Stimulated activated naive B cell treated with anti-CD40 and anti-IgM and Interleukin-4, amounts not matched to agents 10 μg/mL and 1 μg/mL and 100 μg/mL, for 72 hours (primary cell): ENCODE measurements at regions not wholly inside any gene's neighbourhood (a gene's known extent, or its start where the extent isn't known, plus 50 kb on each side); places are given as distances from the start of the nearest gene placed in this dataset.
"Not testable (repeated sequence)": the region's sequence is repeated elsewhere in the genome, so short reads cannot be mapped to it uniquely, and the experiment has no call there.

Experiments used
- ATAC-seq, 2 donors: fragments of 150-1000 bp; cut with Tn5 transposase; replicated peaks; 2 replicates each; pipeline ENCODE4 v1.10.0; 2021; ENCODE audit warnings: moderate library complexity in 1 of 2
- DNase-seq: peaks from one replicate; pipeline ENCODE4 v3.0.0; 2021
- H3K27ac Mint-ChIP-seq: one replicate; pipeline ENCODE4 v1.8.0; 2022; ENCODE audit warnings: mild to moderate bottlenecking, mixed read lengths
- H3K27me3 Mint-ChIP-seq, 2 donors: one replicate each; pipeline ENCODE4 v1.8.0; 2022; ENCODE audit warnings: mixed read lengths in 2 of 2
- H3K36me3 Mint-ChIP-seq, 2 donors: one replicate each; pipeline ENCODE4 v1.8.0; 2022; ENCODE audit warnings: mixed read lengths in 2 of 2, mild to moderate bottlenecking in 1 of 2
- H3K4me1 Mint-ChIP-seq, 2 donors: one replicate each; pipeline ENCODE4 v1.8.0; 2022; ENCODE audit warnings: mixed read lengths in 2 of 2, mild to moderate bottlenecking in 1 of 2
- H3K4me3 Mint-ChIP-seq, 2 donors: one replicate each; pipeline ENCODE4 v1.8.0; 2022; ENCODE audit warnings: mild to moderate bottlenecking in 2 of 2, mixed read lengths in 2 of 2, moderate library complexity in 1 of 2
- H3K9me3 Mint-ChIP-seq, 2 donors: one replicate each; pipeline ENCODE4 v1.8.0; 2022; ENCODE audit warnings: mixed read lengths in 2 of 2, mild to moderate bottlenecking in 1 of 2

DNA sequence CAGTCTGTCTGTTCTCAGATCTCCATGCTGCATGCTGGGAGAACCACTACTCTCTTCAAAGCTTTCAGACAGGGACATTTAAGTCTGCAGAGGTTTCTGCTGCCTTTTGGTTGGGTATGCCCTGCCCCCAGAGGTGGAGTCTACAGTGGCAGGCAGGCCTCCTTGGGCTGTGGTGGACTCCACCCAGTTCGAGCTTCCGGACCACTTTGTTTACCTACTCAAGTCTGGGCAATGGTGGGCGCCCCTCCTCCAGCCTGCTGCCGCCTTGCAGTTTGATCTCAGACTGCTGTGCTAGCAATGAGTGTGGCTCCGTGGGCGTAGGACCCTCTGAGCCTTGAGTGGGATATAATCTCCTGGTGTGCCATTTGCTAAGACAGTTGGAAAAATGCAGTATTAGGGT is 317.1 kb downstream of the COL12A1 start:
- H3K9me3 Mint-ChIP-seq, DNase-seq, H3K4me1 Mint-ChIP-seq, H3K4me3 Mint-ChIP-seq, ATAC-seq, H3K27me3 Mint-ChIP-seq, H3K27ac Mint-ChIP-seq, H3K36me3 Mint-ChIP-seq: not testable (repeated sequence)

- H3K27ac Mint-ChIP-seq, result no peak overlapping the region
- no peaks in the 10 kb centered on the region for H3K36me3 Mint-ChIP-seq
- no peak overlapping the region for H3K4me3 Mint-ChIP-seq
- H3K9me3 Mint-ChIP-seq, result peaks cover 0 to 6% of the 10 kb centered on the region in 2 donors
- no peak for DNase-seq
- no peaks in the 10 kb centered on the region for H3K4me1 Mint-ChIP-seq
- no peak for ATAC-seq
- H3K27me3 Mint-ChIP-seq, result no peaks in the 10 kb centered on the region
Measured at GRCh38 chr6:74879976-74880375, 325.9 kb downstream of the COL12A1 start.

DNA sequence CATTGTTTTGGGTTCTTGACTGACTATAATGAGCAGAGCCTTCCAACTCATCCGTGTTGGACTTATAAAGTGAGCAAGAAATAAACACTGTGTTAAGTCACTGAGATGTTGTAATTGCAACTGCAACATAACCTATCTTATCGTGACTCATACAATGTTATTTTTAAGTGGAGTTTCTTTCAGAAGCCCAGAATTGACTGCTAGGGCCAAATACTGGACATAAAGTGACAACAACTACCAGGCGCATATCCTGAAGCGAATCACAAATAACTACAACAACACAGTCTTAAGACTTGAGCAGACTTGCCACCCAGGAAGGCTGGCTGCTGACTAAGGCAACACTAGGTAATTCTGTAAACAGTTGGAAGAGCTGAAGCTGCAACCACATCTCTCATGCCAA is 326.6 kb downstream of the COL12A1 start:
- ATAC-seq, result no peak
- Mint-ChIP-seq H3K4me3 (no peak overlapping the region), H3K4me1 (no peaks in the 10 kb centered on the region), H3K9me3 (peaks cover 0 to 6% of the 10 kb centered on the region in 2 donors), H3K27me3 (no peaks in the 10 kb centered on the region), H3K27ac (no peak overlapping the region), H3K36me3 (no peaks in the 10 kb centered on the region)
- no peak for DNase-seq

DNA sequence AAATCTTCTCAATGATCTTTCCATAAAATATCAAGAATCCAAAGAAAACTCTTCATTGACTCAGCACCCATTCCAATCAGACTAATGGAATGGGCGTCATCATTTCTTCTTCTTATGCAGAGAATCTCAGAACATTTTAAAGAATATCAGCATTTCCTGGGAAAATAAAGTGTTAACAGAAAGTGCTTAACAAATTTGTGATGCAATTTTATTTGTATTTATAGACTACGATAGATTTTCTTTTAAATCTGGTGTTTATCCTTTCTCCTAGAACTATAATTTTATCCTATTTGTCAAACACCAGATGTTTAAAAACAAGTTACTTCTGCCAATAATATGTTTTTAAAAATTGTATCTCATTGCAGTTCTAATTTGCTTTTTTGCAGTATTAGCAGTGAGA is 330.7 kb downstream of the COL12A1 start:
- H3K9me3 Mint-ChIP-seq, result peaks cover 8 to 9% of the 10 kb centered on the region in 2 donors
- no peaks in the 10 kb centered on the region for H3K36me3 Mint-ChIP-seq
- H3K27ac Mint-ChIP-seq, result no peak overlapping the region
- no peaks in the 10 kb centered on the region for H3K4me1 Mint-ChIP-seq
- no peak overlapping the region for H3K4me3 Mint-ChIP-seq
- no peaks in the 10 kb centered on the region for H3K27me3 Mint-ChIP-seq
- ATAC-seq, result no peak
- no peak for DNase-seq

GRCh38 chr6:74872754-74873476 is 332.9 kb downstream of the COL12A1 start:
- DNase-seq (no peak), ATAC-seq (no peak)
- H3K27ac Mint-ChIP-seq, result no peak overlapping the region
- H3K27me3 Mint-ChIP-seq, result no peaks in the 10 kb centered on the region
- no peaks in the 10 kb centered on the region for H3K36me3 Mint-ChIP-seq
- peaks cover 2 to 9% of the 10 kb centered on the region in 2 donors for H3K9me3 Mint-ChIP-seq
- H3K4me3 Mint-ChIP-seq, result no peak overlapping the region
- H3K4me1 Mint-ChIP-seq, result no peaks in the 10 kb centered on the region

GRCh38 chr6:74871757-74872156 is 334.1 kb downstream of the COL12A1 start:
- H3K9me3 Mint-ChIP-seq, result peaks cover 2 to 9% of the 10 kb centered on the region in 2 donors
- DNase-seq (no peak), ATAC-seq (no peak)
- H3K4me1 Mint-ChIP-seq, result no peaks in the 10 kb centered on the region
- H3K4me3 Mint-ChIP-seq, result no peak overlapping the region
- H3K27ac Mint-ChIP-seq, result no peak overlapping the region
- H3K27me3 Mint-ChIP-seq, result no peaks in the 10 kb centered on the region
- no peaks in the 10 kb centered on the region for H3K36me3 Mint-ChIP-seq

GRCh38 chr6:74870403-74870802 is 335.4 kb downstream of the COL12A1 start:
- no peaks in the 10 kb centered on the region for H3K4me1 Mint-ChIP-seq
- no peak overlapping the region for H3K27ac Mint-ChIP-seq

GRCh38 chr6:74867291-74867690 is 338.6 kb downstream of the COL12A1 start:
- Mint-ChIP-seq H3K36me3 (no peaks in the 10 kb centered on the region), H3K4me3 (no peak overlapping the region), H3K4me1 (no peaks in the 10 kb centered on the region), H3K27me3 (no peaks in the 10 kb centered on the region), H3K27ac (peak overlapping the region; percentile 11), H3K9me3 (peaks cover 2 to 9% of the 10 kb centered on the region in 2 donors)
- no peak for ATAC-seq
- no peak for DNase-seq

More at GRCh38 chr6:74870403-74870802, 335.4 kb downstream of the COL12A1 start:
- no peaks in the 10 kb centered on the region for H3K36me3 Mint-ChIP-seq
- H3K4me3 Mint-ChIP-seq, result no peak overlapping the region
- H3K9me3 Mint-ChIP-seq, result peaks cover 2 to 9% of the 10 kb centered on the region in 2 donors
- ATAC-seq, result no peak
- no peak for DNase-seq
- H3K27me3 Mint-ChIP-seq, result no peaks in the 10 kb centered on the region

DNA sequence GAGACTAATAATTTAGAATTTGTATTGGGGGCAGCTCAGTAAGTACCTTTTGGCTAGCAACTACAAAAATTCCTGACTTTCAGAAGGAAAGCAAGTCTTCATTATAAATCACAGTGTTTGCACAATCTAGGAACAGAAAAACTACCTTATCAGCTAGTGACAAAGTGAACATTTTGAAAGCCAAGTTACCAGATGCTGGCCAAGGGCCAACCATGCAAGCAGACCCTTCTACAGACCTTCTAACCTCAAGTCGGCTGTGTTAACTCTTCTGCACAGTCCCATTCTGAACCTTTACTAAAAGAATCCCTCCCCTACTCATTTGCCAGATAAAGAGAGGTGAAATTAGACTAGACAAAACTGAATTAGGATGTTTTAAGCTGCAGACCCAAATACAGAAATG is 341.9 kb downstream of the COL12A1 start:
- ATAC-seq (no peak), DNase-seq (no peak)
- Mint-ChIP-seq H3K27ac (no peak overlapping the region), H3K27me3 (no peaks in the 10 kb centered on the region), H3K4me3 (no peak overlapping the region), H3K36me3 (no peaks in the 10 kb centered on the region), H3K9me3 (no peaks in the 10 kb centered on the region), H3K4me1 (no peaks in the 10 kb centered on the region)

DNA sequence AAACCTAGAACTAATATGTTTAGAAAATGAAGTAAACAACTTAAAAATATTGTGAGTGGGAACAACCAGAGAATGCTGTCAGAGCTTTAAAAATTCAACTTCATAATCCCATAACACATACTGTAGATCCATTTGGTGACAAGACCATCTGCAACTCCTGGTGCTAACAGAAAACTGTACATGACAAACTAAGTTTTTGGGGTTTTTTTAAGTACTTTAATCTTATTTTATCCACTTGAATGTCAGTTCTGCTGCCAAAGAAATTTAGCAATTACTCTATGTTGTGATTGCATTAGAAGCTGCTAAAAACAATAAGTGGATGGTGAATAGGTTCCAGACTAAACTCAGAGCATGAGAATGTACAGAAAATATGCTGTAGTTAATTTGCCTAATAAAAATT is 345.4 kb downstream of the COL12A1 start:
- Mint-ChIP-seq H3K4me3 (no peak overlapping the region), H3K27ac (no peak overlapping the region), H3K4me1 (no peaks in the 10 kb centered on the region), H3K27me3 (no peaks in the 10 kb centered on the region), H3K9me3 (no peaks in the 10 kb centered on the region), H3K36me3 (no peaks in the 10 kb centered on the region)
- DNase-seq, result no peak
- no peak for ATAC-seq

DNA sequence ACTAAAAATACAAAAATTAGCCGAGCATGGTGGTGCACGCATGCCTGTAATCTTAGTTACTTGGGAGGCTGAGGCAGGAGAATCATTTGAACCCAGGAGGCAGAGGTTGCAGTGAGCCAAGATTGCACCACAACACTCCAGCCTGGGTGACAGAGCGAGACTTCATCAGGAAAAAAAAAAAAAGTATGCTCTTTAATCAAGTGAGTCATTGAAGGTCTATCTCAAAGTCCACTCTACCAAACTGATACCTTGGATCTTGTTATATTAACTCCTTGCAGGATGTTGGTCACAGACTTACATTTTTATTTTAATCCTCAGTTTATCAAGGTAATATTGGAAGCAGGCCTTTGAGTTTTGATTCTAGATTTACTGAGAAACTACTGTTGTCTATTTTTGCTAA is 348.7 kb downstream of the COL12A1 start:
- H3K4me1 Mint-ChIP-seq, result no peaks in the 10 kb centered on the region
- no peaks in the 10 kb centered on the region for H3K27me3 Mint-ChIP-seq
- H3K36me3 Mint-ChIP-seq, result no peaks in the 10 kb centered on the region
- H3K9me3 Mint-ChIP-seq, result no peaks in the 10 kb centered on the region
- H3K27ac Mint-ChIP-seq, result no peak overlapping the region
- H3K4me3 Mint-ChIP-seq, result no peak overlapping the region
- DNase-seq, result no peak
- no peak for ATAC-seq

DNA sequence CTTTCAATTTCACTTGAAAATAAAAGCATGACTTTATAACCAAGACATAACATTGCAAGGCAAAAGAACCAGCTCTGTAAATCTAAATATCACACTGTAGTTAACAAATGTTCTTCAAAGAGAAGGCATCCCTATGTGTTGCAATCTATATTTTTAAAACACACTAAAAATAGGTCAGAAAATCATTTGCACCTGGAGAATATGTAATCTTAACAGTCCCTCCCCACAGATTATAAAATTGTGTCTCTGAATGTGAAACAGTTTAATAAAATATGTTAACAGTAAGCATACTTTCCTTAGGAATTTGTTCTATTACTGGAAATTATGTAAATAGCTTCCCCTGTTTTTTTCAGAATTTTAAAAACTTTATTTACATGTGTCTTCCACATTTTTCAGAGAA is 351.9 kb downstream of the COL12A1 start:
- no peaks in the 10 kb centered on the region for H3K4me1 Mint-ChIP-seq

GRCh38 chr6:74851596-74851995 is 354.3 kb downstream of the COL12A1 start:
- DNase-seq (no peak), ATAC-seq (no peak)
- Mint-ChIP-seq H3K27ac (no peak overlapping the region), H3K27me3 (no peaks in the 10 kb centered on the region), H3K4me3 (no peak overlapping the region), H3K36me3 (no peaks in the 10 kb centered on the region), H3K9me3 (no peaks in the 10 kb centered on the region), H3K4me1 (no peaks in the 10 kb centered on the region)

More for the DNA sequence above, 351.9 kb downstream of the COL12A1 start:
- no peak for DNase-seq
- no peak overlapping the region for H3K27ac Mint-ChIP-seq
- no peaks in the 10 kb centered on the region for H3K9me3 Mint-ChIP-seq
- no peaks in the 10 kb centered on the region for H3K27me3 Mint-ChIP-seq
- no peaks in the 10 kb centered on the region for H3K36me3 Mint-ChIP-seq
- H3K4me3 Mint-ChIP-seq, result no peak overlapping the region
- no peak for ATAC-seq

- DNase-seq (no peak), ATAC-seq (no peak)
- Mint-ChIP-seq H3K27ac (no peak overlapping the region), H3K4me3 (no peak overlapping the region), H3K36me3 (no peaks in the 10 kb centered on the region), H3K27me3 (no peaks in the 10 kb centered on the region), H3K9me3 (peaks cover 7 to 16% of the 10 kb centered on the region in 2 donors), H3K4me1 (no peaks in the 10 kb centered on the region)
Measured at GRCh38 chr6:74840953-74841352, 364.9 kb downstream of the COL12A1 start.

- Mint-ChIP-seq H3K4me1 (no peaks in the 10 kb centered on the region), H3K4me3 (no peak overlapping the region), H3K27me3 (no peaks in the 10 kb centered on the region), H3K36me3 (no peaks in the 10 kb centered on the region), H3K27ac (no peak overlapping the region), H3K9me3 (peaks cover 3 to 9% of the 10 kb centered on the region in 2 donors)
- DNase-seq, result no peak
- no peak for ATAC-seq
Measured at GRCh38 chr6:74834967-74835366, 370.9 kb downstream of the COL12A1 start.
